H9 (cell line): ENCODE measurements at regions not wholly inside any gene's neighbourhood (a gene's known extent, or its start where the extent isn't known, plus 50 kb on each side); places are given as distances from the start of the nearest gene placed in this dataset.

Experiments used
- DNase-seq: peaks from one replicate; pipeline ENCODE4 v3.0.0-alpha.2; 2017
- H2AFZ ChIP-seq: one replicate; pipeline ENCODE4 v1.6.1; 2013; ENCODE audit warnings: mild to moderate bottlenecking, low read length, control low read depth, moderate library complexity
- H2AK5ac ChIP-seq: 2 replicates; pipeline ENCODE4 v1.6.1; 2013; ENCODE audit warnings: low read length, control low read depth, mixed read lengths; ENCODE audit not compliant: insufficient read length
- H2BK120ac ChIP-seq: one replicate; pipeline ENCODE4 v1.6.1; 2013; ENCODE audit warnings: low read depth, mild to moderate bottlenecking, low read length, control low read depth, inconsistent platforms; ENCODE audit not compliant: poor library complexity, severe bottlenecking
- H2BK12ac ChIP-seq: 2 replicates; pipeline ENCODE4 v1.6.1; 2013; ENCODE audit warnings: low read length, control low read depth, mixed read lengths, low read depth; ENCODE audit not compliant: insufficient read length
- H2BK15ac ChIP-seq: 2 replicates; pipeline ENCODE4 v1.6.1; 2013; ENCODE audit warnings: low read depth, low read length, control low read depth
- H2BK20ac ChIP-seq: one replicate; pipeline ENCODE4 v1.6.1; 2013; ENCODE audit warnings: low read depth, mild to moderate bottlenecking, low read length, control low read depth, inconsistent platforms; ENCODE audit not compliant: poor library complexity, severe bottlenecking
- H2BK5ac ChIP-seq: 2 replicates; pipeline ENCODE4 v1.6.1; 2013; ENCODE audit warnings: low read length, control low read depth, mixed read lengths; ENCODE audit not compliant: insufficient read length
- H3K14ac ChIP-seq: 2 replicates; pipeline ENCODE4 v1.6.1; 2013; ENCODE audit warnings: low read length, control low read depth; ENCODE audit not compliant: insufficient read depth
- H3K18ac ChIP-seq: 2 replicates; pipeline ENCODE4 v1.6.1; 2013; ENCODE audit warnings: low read depth, mild to moderate bottlenecking, mixed read lengths, low read length, control low read depth; ENCODE audit not compliant: insufficient read length
- H3K23ac ChIP-seq: 2 replicates; pipeline ENCODE4 v1.6.1; 2013; ENCODE audit warnings: low read length, control low read depth, mixed read lengths, low read depth; ENCODE audit not compliant: insufficient read length
- H3K23me2 ChIP-seq: 2 replicates; pipeline ENCODE4 v1.6.1; 2013; ENCODE audit warnings: low read depth, mild to moderate bottlenecking, mixed read lengths, low read length, control low read depth; ENCODE audit not compliant: insufficient read length, poor library complexity, severe bottlenecking
- H3K27ac ChIP-seq: 2 replicates; pipeline ENCODE4 v1.5.1; 2013; ENCODE audit warnings: low read length, control low read depth, mixed read lengths, low read depth; ENCODE audit not compliant: insufficient read length
- H3K27me3 ChIP-seq: 2 replicates; pipeline ENCODE4 v1.6.1; 2013; ENCODE audit warnings: low read length, control low read depth, inconsistent platforms; ENCODE audit not compliant: insufficient read depth
- H3K4ac ChIP-seq: 2 replicates; pipeline ENCODE4 v1.6.1; 2013; ENCODE audit warnings: low read depth, mild to moderate bottlenecking, control low read depth, inconsistent platforms, low read length, moderate library complexity
- H3K4me1 ChIP-seq: 2 replicates; pipeline ENCODE4 v1.6.1; 2013; ENCODE audit warnings: low read length, control low read depth, inconsistent platforms; ENCODE audit not compliant: insufficient read depth
- H3K4me2 ChIP-seq: 2 replicates; pipeline ENCODE4 v1.6.1; 2013; ENCODE audit warnings: low read length, control low read depth, mixed read lengths; ENCODE audit not compliant: insufficient read length, insufficient read depth
- H3K56ac ChIP-seq: 2 replicates; pipeline ENCODE4 v1.6.1; 2013; ENCODE audit warnings: low read depth, mild to moderate bottlenecking, mixed read lengths, low read length, control low read depth; ENCODE audit not compliant: insufficient read length
- H3K79me1 ChIP-seq: 2 replicates; pipeline ENCODE4 v1.6.1; 2013; ENCODE audit warnings: low read depth, mild to moderate bottlenecking, moderate library complexity, low read length, control low read depth, inconsistent platforms; ENCODE audit not compliant: insufficient read depth, poor library complexity, severe bottlenecking
- H3K79me2 ChIP-seq: 2 replicates; pipeline ENCODE4 v1.6.1; 2013; ENCODE audit warnings: low read length, control low read depth, inconsistent platforms; ENCODE audit not compliant: insufficient read depth
- H3K9ac ChIP-seq: 2 replicates; pipeline ENCODE4 v1.6.1; 2013; ENCODE audit warnings: low read length, control low read depth, mixed read lengths; ENCODE audit not compliant: insufficient read length; ENCODE audit errors: extremely low read depth
- H3K9me3 ChIP-seq: one replicate; pipeline ENCODE4 v1.6.1; 2013; ENCODE audit warnings: low read depth, low read length, inconsistent platforms; ENCODE audit not compliant: control insufficient read depth
- H3T11ph ChIP-seq: one replicate; pipeline ENCODE4 v1.6.1; 2013; ENCODE audit warnings: mild to moderate bottlenecking, low read length, control low read depth, inconsistent platforms
- H4K20me1 ChIP-seq: one replicate; pipeline ENCODE4 v1.6.1; 2013; ENCODE audit not compliant: control insufficient read depth, insufficient read length, insufficient read depth
- H4K5ac ChIP-seq: 2 replicates; pipeline ENCODE4 v1.6.1; 2013; ENCODE audit warnings: low read depth, mild to moderate bottlenecking, mixed read lengths, low read length, control low read depth; ENCODE audit not compliant: insufficient read length
- H4K8ac ChIP-seq: replicated peaks from 2 replicates; pipeline ENCODE4 v1.6.1; 2013; ENCODE audit warnings: low read length, control low read depth, mixed read lengths, low read depth; ENCODE audit not compliant: insufficient read length
- H4K91ac ChIP-seq: 2 replicates; pipeline ENCODE4 v1.6.1; 2013; ENCODE audit warnings: low read depth, mild to moderate bottlenecking, moderate library complexity, mixed read lengths, low read length, control low read depth; ENCODE audit not compliant: insufficient read length
- H3K27ac Mint-ChIP-seq, 3 experiments: 2 replicates in 2 of 3; 3 replicates in 1 of 3; pipeline ENCODE4 v1.8.0; 2020 to 2021; ENCODE audit warnings: mixed read lengths in 3 of 3, mild to moderate bottlenecking in 1 of 3, moderate library complexity in 1 of 3
- H3K27me3 Mint-ChIP-seq: 2 replicates; pipeline ENCODE4 v1.8.0; 2021; ENCODE audit warnings: low read depth, mild to moderate bottlenecking, moderate library complexity, mixed read lengths
- H3K36me3 Mint-ChIP-seq, 3 experiments: 2 replicates in 2 of 3; 3 replicates in 1 of 3; pipeline ENCODE4 v1.8.0; 2020 to 2021; ENCODE audit warnings: low read depth in 3 of 3, mixed read lengths in 3 of 3; ENCODE audit not compliant: insufficient read depth in 1 of 3
- H3K4me1 Mint-ChIP-seq, 2 experiments: 2 replicates each; pipeline ENCODE4 v1.8.0; 2020; ENCODE audit warnings: mixed read lengths in 2 of 2
- H3K4me3 Mint-ChIP-seq, 2 experiments: 2 replicates in 1 of 2; 3 replicates in 1 of 2; pipeline ENCODE4 v1.8.0; 2020 to 2021; ENCODE audit warnings: mild to moderate bottlenecking in 2 of 2, mixed read lengths in 2 of 2, moderate library complexity in 1 of 2
- H3K9me3 Mint-ChIP-seq, 2 experiments: 2 replicates in 1 of 2; 3 replicates in 1 of 2; pipeline ENCODE4 v1.8.0; 2020; ENCODE audit warnings: mild to moderate bottlenecking in 2 of 2, mixed read lengths in 2 of 2, moderate library complexity in 1 of 2
- WGBS: extraction: QIAGEN DNeasy Blood & Tissue Kit; methylation state at CpG from one replicate; pipeline ENCODE4 v1.1.7; 2013; ENCODE audit warnings: missing lambda C conversion rate, low lambda C conversion rate, mixed read lengths; ENCODE audit not compliant: insufficient read length; ENCODE audit errors: extremely low coverage; 5-methylcytosine and 5-hydroxymethylcytosine counted together
- TF ChIP-seq, protein P1 (sequence below): fragments of 200-600 bp; sonication (generic); conservative IDR thresholded peaks from 3 replicates; pipeline ENCODE4 v1.8.0; 2021; ENCODE audit warnings: antibody characterized with exemption, mild to moderate bottlenecking

DNA sequence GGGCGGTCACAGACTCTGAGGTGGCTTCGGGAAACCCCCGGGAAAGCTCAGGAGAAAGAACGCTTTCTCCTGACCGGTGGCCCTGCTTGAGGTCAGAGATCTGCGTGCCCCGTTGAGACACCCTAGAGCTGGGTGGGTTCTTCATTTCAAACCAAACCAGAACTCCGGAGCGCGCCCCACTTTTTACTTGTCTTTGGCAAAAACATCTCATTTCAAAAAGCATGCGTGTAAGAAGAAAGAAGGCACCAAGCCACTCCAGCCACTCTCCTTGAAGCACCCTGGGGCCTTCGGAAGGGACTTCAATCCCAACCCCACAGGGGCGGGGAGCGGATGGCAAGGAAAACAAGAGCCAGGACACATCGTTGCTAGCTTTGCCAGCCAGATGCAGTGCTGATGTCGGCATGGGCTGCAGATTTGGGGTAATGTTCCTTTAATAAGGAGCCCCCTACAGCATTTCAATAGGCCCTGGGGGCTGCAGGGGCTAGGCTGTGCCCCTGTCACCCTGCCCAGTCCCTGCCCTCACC, 171.7 kb downstream of the ERCC6L2 start:
- no CpG with 5 or more reads among the region's 16 CpGs for WGBS
- H3K4me2 ChIP-seq: no peak overlapping the region
- no peak overlapping the region for H4K5ac ChIP-seq
- Mint-ChIP-seq H3K27ac (no peak overlapping the region), H3K4me1 (peaks cover 25 to 45% of the 10 kb centered on the region in 2 experiments), H3K27me3 (peaks cover 45% of the 10 kb centered on the region), H3K4me3 (no peak overlapping the region), H3K36me3 (no peaks in the 10 kb centered on the region; a peak in 3 of 7 replicates), H3K9me3 (no peaks in the 10 kb centered on the region; a peak in 1 of 5 replicates)
- H3K56ac ChIP-seq: no peak overlapping the region
- H2BK5ac ChIP-seq: no peak overlapping the region
- TF ChIP-seq, protein P1, sequence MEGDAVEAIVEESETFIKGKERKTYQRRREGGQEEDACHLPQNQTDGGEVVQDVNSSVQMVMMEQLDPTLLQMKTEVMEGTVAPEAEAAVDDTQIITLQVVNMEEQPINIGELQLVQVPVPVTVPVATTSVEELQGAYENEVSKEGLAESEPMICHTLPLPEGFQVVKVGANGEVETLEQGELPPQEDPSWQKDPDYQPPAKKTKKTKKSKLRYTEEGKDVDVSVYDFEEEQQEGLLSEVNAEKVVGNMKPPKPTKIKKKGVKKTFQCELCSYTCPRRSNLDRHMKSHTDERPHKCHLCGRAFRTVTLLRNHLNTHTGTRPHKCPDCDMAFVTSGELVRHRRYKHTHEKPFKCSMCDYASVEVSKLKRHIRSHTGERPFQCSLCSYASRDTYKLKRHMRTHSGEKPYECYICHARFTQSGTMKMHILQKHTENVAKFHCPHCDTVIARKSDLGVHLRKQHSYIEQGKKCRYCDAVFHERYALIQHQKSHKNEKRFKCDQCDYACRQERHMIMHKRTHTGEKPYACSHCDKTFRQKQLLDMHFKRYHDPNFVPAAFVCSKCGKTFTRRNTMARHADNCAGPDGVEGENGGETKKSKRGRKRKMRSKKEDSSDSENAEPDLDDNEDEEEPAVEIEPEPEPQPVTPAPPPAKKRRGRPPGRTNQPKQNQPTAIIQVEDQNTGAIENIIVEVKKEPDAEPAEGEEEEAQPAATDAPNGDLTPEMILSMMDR: no peak
- H2BK20ac ChIP-seq: no peak overlapping the region
- no peaks in the 10 kb centered on the region for H3K9me3 ChIP-seq
- no peak overlapping the region for H2BK12ac ChIP-seq
- no peak overlapping the region for H3K27ac ChIP-seq
- no peak for DNase-seq
- no peak overlapping the region for H3K4ac ChIP-seq
- H4K20me1 ChIP-seq: no peaks in the 10 kb centered on the region
- no peak overlapping the region for H2BK15ac ChIP-seq
- no peak overlapping the region for H2AFZ ChIP-seq
- no peak overlapping the region for H3K14ac ChIP-seq
- H3K23me2 ChIP-seq: no peaks in the 10 kb centered on the region
- H3K79me1 ChIP-seq: no peaks in the 10 kb centered on the region
- no peak overlapping the region for H4K91ac ChIP-seq
- no peak overlapping the region for H2BK120ac ChIP-seq
- H3K9ac ChIP-seq: no peak overlapping the region
- no peak overlapping the region for H3K23ac ChIP-seq
- H2AK5ac ChIP-seq: no peak overlapping the region
- H3K18ac ChIP-seq: no peak overlapping the region
- H3T11ph ChIP-seq: no peak overlapping the region
- no peak overlapping the region for H4K8ac ChIP-seq
- peaks cover 2% of the 10 kb centered on the region; the same call in 1 of the 2 replicates for H3K4me1 ChIP-seq
- H3K27me3 ChIP-seq: no peaks in the 10 kb centered on the region
- no peaks in the 10 kb centered on the region for H3K79me2 ChIP-seq
